Activated naive CD4-positive, alpha-beta T cell treated with anti-CD3 and anti-CD28 coated beads, Interleukin-2, amount 50 U/mL, for 24 hours (primary cell): ENCODE measurements at regions not wholly inside any gene's neighbourhood (a gene's known extent, or its start where the extent isn't known, plus 50 kb on each side); places are given as distances from the start of the nearest gene placed in this dataset.

Experiments
- H3K27ac Mint-ChIP-seq: one replicate; pipeline ENCODE4 v1.8.0; 2021; ENCODE audit warnings: mild to moderate bottlenecking, mixed read lengths
- H3K27me3 Mint-ChIP-seq: one replicate; pipeline ENCODE4 v1.8.0; 2021; ENCODE audit warnings: mixed read lengths
- H3K36me3 Mint-ChIP-seq: one replicate; pipeline ENCODE4 v1.8.0; 2021; ENCODE audit warnings: mixed read lengths
- H3K4me1 Mint-ChIP-seq: one replicate; pipeline ENCODE4 v1.8.0; 2021; ENCODE audit warnings: mixed read lengths
- H3K4me3 Mint-ChIP-seq: one replicate; pipeline ENCODE4 v1.8.0; 2021; ENCODE audit warnings: mild to moderate bottlenecking, mixed read lengths
- H3K9me3 Mint-ChIP-seq: one replicate; pipeline ENCODE4 v1.8.0; 2021; ENCODE audit warnings: mixed read lengths

- Mint-ChIP-seq H3K36me3 (no peaks in the 10 kb centered on the region), H3K4me3 (no peak overlapping the region), H3K27me3 (no peaks in the 10 kb centered on the region), H3K4me1 (peaks cover 25% of the 10 kb centered on the region), H3K27ac (no peak overlapping the region), H3K9me3 (no peaks in the 10 kb centered on the region)
These were observed 70.8 kb upstream of the UCN3 start for GRCh38 chr10:5293691-5294550.

- no peaks in the 10 kb centered on the region for H3K36me3 Mint-ChIP-seq
- H3K27me3 Mint-ChIP-seq, result no peaks in the 10 kb centered on the region
- peaks cover 11% of the 10 kb centered on the region for H3K4me1 Mint-ChIP-seq
- peak overlapping the region; percentile 12 for H3K4me3 Mint-ChIP-seq
- H3K9me3 Mint-ChIP-seq, result no peaks in the 10 kb centered on the region
- peak overlapping the region; percentile 76 for H3K27ac Mint-ChIP-seq
These were observed 67.3 kb upstream of the UCN3 start for GRCh38 chr10:5297466-5297865.

- Mint-ChIP-seq H3K27ac (no peak overlapping the region), H3K4me3 (no peak overlapping the region), H3K9me3 (no peaks in the 10 kb centered on the region), H3K4me1 (peaks cover 8% of the 10 kb centered on the region), H3K36me3 (no peaks in the 10 kb centered on the region), H3K27me3 (no peaks in the 10 kb centered on the region)
These were observed 66.8 kb upstream of the UCN3 start for GRCh38 chr10:5297996-5298395.

GRCh38 chr10:5299950-5300349 is 64.8 kb upstream of the UCN3 start:
- H3K27me3 Mint-ChIP-seq, result no peaks in the 10 kb centered on the region
- H3K36me3 Mint-ChIP-seq, result no peaks in the 10 kb centered on the region
- no peaks in the 10 kb centered on the region for H3K9me3 Mint-ChIP-seq
- no peak overlapping the region for H3K27ac Mint-ChIP-seq
- H3K4me3 Mint-ChIP-seq, result no peak overlapping the region
- H3K4me1 Mint-ChIP-seq, result peaks cover 5% of the 10 kb centered on the region

GRCh38 chr10:5303504-5303903 is 61.3 kb upstream of the UCN3 start:
- Mint-ChIP-seq H3K4me1 (no peaks in the 10 kb centered on the region), H3K4me3 (no peak overlapping the region), H3K27ac (no peak overlapping the region), H3K36me3 (no peaks in the 10 kb centered on the region), H3K9me3 (no peaks in the 10 kb centered on the region), H3K27me3 (peaks cover 1% of the 10 kb centered on the region)

- Mint-ChIP-seq H3K9me3 (no peaks in the 10 kb centered on the region), H3K27ac (no peak overlapping the region), H3K4me3 (no peak overlapping the region), H3K4me1 (no peaks in the 10 kb centered on the region), H3K36me3 (no peaks in the 10 kb centered on the region), H3K27me3 (peaks cover 5% of the 10 kb centered on the region)
These were observed 59.4 kb upstream of the UCN3 start for GRCh38 chr10:5305374-5305773.

GRCh38 chr10:5310914-5311313 is 53.9 kb upstream of the UCN3 start:
- Mint-ChIP-seq H3K4me3 (no peak overlapping the region), H3K9me3 (no peaks in the 10 kb centered on the region), H3K36me3 (no peaks in the 10 kb centered on the region), H3K4me1 (peaks cover 8% of the 10 kb centered on the region), H3K27ac (no peak overlapping the region), H3K27me3 (peaks cover 5% of the 10 kb centered on the region)

GRCh38 chr10:5311617-5312016 is 53.1 kb upstream of the UCN3 start:
- peaks cover 3% of the 10 kb centered on the region for H3K27me3 Mint-ChIP-seq
- H3K4me3 Mint-ChIP-seq, result no peak overlapping the region
- H3K27ac Mint-ChIP-seq, result no peak overlapping the region
- H3K4me1 Mint-ChIP-seq, result peaks cover 15% of the 10 kb centered on the region
- no peaks in the 10 kb centered on the region for H3K9me3 Mint-ChIP-seq
- no peaks in the 10 kb centered on the region for H3K36me3 Mint-ChIP-seq

GRCh38 chr10:5314840-5315239 is 49.9 kb upstream of the UCN3 start:
- peaks cover 38% of the 10 kb centered on the region for H3K4me1 Mint-ChIP-seq
- H3K27ac Mint-ChIP-seq, result no peak overlapping the region
- no peaks in the 10 kb centered on the region for H3K9me3 Mint-ChIP-seq
- no peaks in the 10 kb centered on the region for H3K36me3 Mint-ChIP-seq
- peaks cover 2% of the 10 kb centered on the region for H3K27me3 Mint-ChIP-seq
- H3K4me3 Mint-ChIP-seq, result no peak overlapping the region
